Esophagus squamous epithelium (tissue), 4 donors: ENCODE measurements at regions not wholly inside any gene's neighbourhood (a gene's known extent, or its start where the extent isn't known, plus 50 kb on each side); places are given as distances from the start of the nearest gene placed in this dataset.

Experiments used
- POLR2A ChIP-seq, 4 donors: fragments of 450-650 bp; IDR thresholded peaks; one replicate each; pipeline ENCODE4 v1.6.1; 2017; ENCODE audit warnings: antibody characterized with exemption in 4 of 4, mild to moderate bottlenecking in 4 of 4, moderate library complexity in 3 of 4
- TF ChIP-seq, protein P1 (sequence below), 6 experiments: fragments of 450-650 bp in 4 of 6; fragments of 200-600 bp in 2 of 6; sonication (generic) in 2 of 6; IDR thresholded peaks; one replicate each; pipeline ENCODE4 v1.5.1; 2016 to 2019; ENCODE audit warnings: antibody characterized with exemption in 6 of 6, mild to moderate bottlenecking in 4 of 6, moderate library complexity in 4 of 6

DNA sequence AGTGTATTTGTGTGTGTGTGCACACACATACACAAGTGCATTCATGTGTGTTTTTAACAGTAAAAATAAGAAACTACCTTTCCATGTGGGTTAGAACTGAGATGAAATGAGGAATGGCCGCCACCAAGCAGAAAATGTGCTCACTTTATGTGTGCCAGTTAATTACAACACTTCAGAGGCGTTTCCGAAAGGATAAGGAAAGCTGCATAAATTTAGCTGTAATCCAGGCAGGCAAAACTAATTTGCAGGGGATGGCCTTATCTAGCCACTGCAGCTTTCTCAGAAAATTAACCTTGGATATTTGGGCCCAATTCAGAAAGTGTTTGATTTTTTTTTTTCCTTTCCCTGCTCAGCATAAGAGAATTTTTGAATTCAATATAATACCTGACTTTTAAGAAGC lies 328.8 kb upstream of the PHF14 start:
- TF ChIP-seq POLR2A (IDR thresholded peaks at IDR 0.05) = no peak
- TF ChIP-seq, protein P1, sequence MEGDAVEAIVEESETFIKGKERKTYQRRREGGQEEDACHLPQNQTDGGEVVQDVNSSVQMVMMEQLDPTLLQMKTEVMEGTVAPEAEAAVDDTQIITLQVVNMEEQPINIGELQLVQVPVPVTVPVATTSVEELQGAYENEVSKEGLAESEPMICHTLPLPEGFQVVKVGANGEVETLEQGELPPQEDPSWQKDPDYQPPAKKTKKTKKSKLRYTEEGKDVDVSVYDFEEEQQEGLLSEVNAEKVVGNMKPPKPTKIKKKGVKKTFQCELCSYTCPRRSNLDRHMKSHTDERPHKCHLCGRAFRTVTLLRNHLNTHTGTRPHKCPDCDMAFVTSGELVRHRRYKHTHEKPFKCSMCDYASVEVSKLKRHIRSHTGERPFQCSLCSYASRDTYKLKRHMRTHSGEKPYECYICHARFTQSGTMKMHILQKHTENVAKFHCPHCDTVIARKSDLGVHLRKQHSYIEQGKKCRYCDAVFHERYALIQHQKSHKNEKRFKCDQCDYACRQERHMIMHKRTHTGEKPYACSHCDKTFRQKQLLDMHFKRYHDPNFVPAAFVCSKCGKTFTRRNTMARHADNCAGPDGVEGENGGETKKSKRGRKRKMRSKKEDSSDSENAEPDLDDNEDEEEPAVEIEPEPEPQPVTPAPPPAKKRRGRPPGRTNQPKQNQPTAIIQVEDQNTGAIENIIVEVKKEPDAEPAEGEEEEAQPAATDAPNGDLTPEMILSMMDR (IDR thresholded peaks at IDR 0.05) = no peak
